HCT116 (cell line): ENCODE measurements at regions not wholly inside any gene's neighbourhood (a gene's known extent, or its start where the extent isn't known, plus 50 kb on each side); places are given as distances from the start of the nearest gene placed in this dataset.

Experiments
- ATAC-seq: fragments of 200-7000 bp; cut with Tn5 transposase; 2 replicates; pipeline ENCODE4 v1.9.1; 2020; ENCODE audit warnings: mild to moderate bottlenecking, moderate library complexity
- BruUV-seq: library from RNA; stranded (reverse); fragments of 400-500 nt; replicated peaks from 2 replicates; lab custom pipeline; 2021; lab: Mats Ljungman, UMichigan
- CTCF ChIA-PET: fragments of 300-600 bp; sonication (Branson Sonifier 250); formaldehyde crosslinking; loops from one replicate; lab custom pipeline; 2021; ENCODE audit warnings: antibody characterized with exemption; lab: Charles Lee
- POLR2A ChIA-PET: fragments of 300-600, 350-600 bp; sonication (Branson Sonifier 250); formaldehyde crosslinking; loops from one replicate; lab custom pipeline; 2021; ENCODE audit warnings: antibody characterized with exemption; lab: Charles Lee
- RAD21 ChIA-PET, 2 experiments: fragments of 300-600 bp; sonication (Branson Sonifier 250); formaldehyde crosslinking; loops; one replicate each; lab custom pipeline; 2023; ENCODE audit warnings: low total read pairs in 2 of 2; ENCODE audit not compliant: uncharacterized antibody in 2 of 2, unreplicated experiment in 2 of 2, low non-redundant PET in 1 of 2; lab: Charles Lee
- DNase-seq: peaks from one replicate; pipeline ENCODE4 v3.0.0-alpha.2; 2010; ENCODE audit warnings: low read depth, low spot score
- H2AFZ ChIP-seq: fragments of 200-600 bp; shearing (Covaris generic), sonication (generic); 2 replicates; pipeline ENCODE4 v1.6.1; 2017; ENCODE audit warnings: low read depth, mixed run types, mixed read lengths, antibody characterized with exemption, low read length; ENCODE audit not compliant: poor library complexity, severe bottlenecking
- H3K27ac ChIP-seq: 2 replicates; pipeline ENCODE4 v1.5.1; 2012; ENCODE audit warnings: low read depth, low read length
- H3K27me3 ChIP-seq: fragments of 200-600 bp; sonication (generic); 2 replicates; pipeline ENCODE4 v1.6.1; 2016; ENCODE audit warnings: mixed run types, low read length, mixed read lengths; ENCODE audit not compliant: insufficient read depth
- H3K36me3 ChIP-seq, 2 experiments: fragments of 200-500 bp in 1 of 2; fragments of 200-600 bp in 1 of 2; sonication (Bioruptor generic) in 1 of 2; sonication (generic) in 1 of 2; 2 replicates each; pipeline versions ENCODE4 v1.5.1 to v1.6.1; 2014 to 2016; ENCODE audit warnings: low read length in 2 of 2, inconsistent platforms in 1 of 2, mixed read lengths in 1 of 2, mixed run types in 1 of 2; ENCODE audit not compliant: insufficient read depth in 2 of 2, control insufficient read depth in 1 of 2
- H3K4me1 ChIP-seq, 2 experiments: fragments of 200-600 bp in 1 of 2; sonication (generic) in 1 of 2; 2 replicates each; pipeline versions ENCODE4 v1.5.1 to v1.6.1; 2012 to 2017; ENCODE audit warnings: low read length in 2 of 2, inconsistent platforms in 1 of 2, mild to moderate bottlenecking in 1 of 2, mixed read lengths in 1 of 2, mixed run types in 1 of 2, moderate library complexity in 1 of 2; ENCODE audit not compliant: insufficient read depth in 2 of 2, control insufficient read depth in 1 of 2
- H3K4me2 ChIP-seq: fragments of 200-600 bp; sonication (generic); 2 replicates; pipeline ENCODE4 v1.6.1; 2017; ENCODE audit warnings: mixed run types, low read length, mixed read lengths
- H3K4me3 ChIP-seq, 2 experiments: fragments of 200-600 bp in 1 of 2; sonication (generic) in 1 of 2; replicated peaks in 1 of 2; 2 replicates each; pipeline ENCODE4 v1.5.1; 2011 to 2016; ENCODE audit warnings: low read length in 2 of 2, control low read depth in 1 of 2, low read depth in 1 of 2, mild to moderate bottlenecking in 1 of 2, mixed read lengths in 1 of 2, mixed run types in 1 of 2
- H3K79me2 ChIP-seq: fragments of 200-600 bp; sonication (generic); 2 replicates; pipeline ENCODE4 v1.6.1; 2017; ENCODE audit warnings: mild to moderate bottlenecking, mixed run types, low read length, moderate library complexity, mixed read lengths; ENCODE audit not compliant: insufficient read depth
- H3K9ac ChIP-seq: fragments of 200-600 bp; sonication (generic); 2 replicates; pipeline ENCODE4 v1.6.1; 2016; ENCODE audit warnings: low read length, mixed read lengths
- H3K9me2 ChIP-seq: fragments of 200-600 bp; sonication (generic), shearing (Covaris generic); 2 replicates; pipeline ENCODE4 v1.6.1; 2017; ENCODE audit warnings: mixed run types, mild to moderate bottlenecking, moderate library complexity; ENCODE audit not compliant: insufficient read depth
- H3K9me3 ChIP-seq, 2 experiments: fragments of 200-500 bp in 1 of 2; fragments of 200-600 bp in 1 of 2; sonication (Bioruptor generic) in 1 of 2; sonication (generic) in 1 of 2; 2 replicates each; pipeline ENCODE4 v1.6.1; 2014 to 2017; ENCODE audit warnings: low read length in 2 of 2, mixed read lengths in 2 of 2, inconsistent platforms in 1 of 2, low read depth in 1 of 2, mild to moderate bottlenecking in 1 of 2, mixed run types in 1 of 2, moderate library complexity in 1 of 2; ENCODE audit not compliant: control insufficient read depth in 1 of 2, insufficient read depth in 1 of 2
- H4K20me1 ChIP-seq: fragments of 200-600 bp; sonication (generic), shearing (Covaris generic); 2 replicates; pipeline ENCODE4 v1.6.1; 2017; ENCODE audit warnings: mixed run types, mild to moderate bottlenecking, moderate library complexity; ENCODE audit not compliant: insufficient read depth
- CBX3 ChIP-seq: IDR thresholded peaks from 2 replicates; pipeline ENCODE4 v1.6.1; 2012; ENCODE audit warnings: low read depth
- CEBPB ChIP-seq: IDR thresholded peaks from 2 replicates; pipeline ENCODE4 v1.6.1; 2012; ENCODE audit warnings: low read depth
- ELF1 ChIP-seq: IDR thresholded peaks from 2 replicates; pipeline ENCODE4 v1.6.1; 2012; ENCODE audit warnings: low read depth, borderline replicate concordance
- EZH2 ChIP-seq: fragments of 200-600 bp; sonication (generic); IDR thresholded peaks from 2 replicates; pipeline ENCODE4 v1.6.1; 2017; ENCODE audit warnings: antibody characterized with exemption, mixed run types
- EZH2phosphoT487 ChIP-seq: fragments of 200-600 bp; IDR thresholded peaks from 2 replicates; pipeline ENCODE4 v1.6.1; 2018; ENCODE audit warnings: antibody characterized with exemption, borderline replicate concordance
- FOSL1 ChIP-seq: IDR thresholded peaks from 2 replicates; pipeline ENCODE4 v1.6.1; 2012; ENCODE audit warnings: low read depth
- JUND ChIP-seq: IDR thresholded peaks from 2 replicates; pipeline ENCODE4 v1.6.1; 2012
- POLR2A ChIP-seq: IDR thresholded peaks from 2 replicates; pipeline ENCODE4 v1.7.0; 2011; ENCODE audit warnings: borderline replicate concordance; ENCODE audit not compliant: insufficient read depth, insufficient read length; ENCODE audit errors: extremely low read depth
- POLR2AphosphoS5 ChIP-seq: IDR thresholded peaks from 2 replicates; pipeline ENCODE4 v1.6.1; 2011; ENCODE audit warnings: mild to moderate bottlenecking, low read depth, low read length, moderate library complexity
- RAD21 ChIP-seq: IDR thresholded peaks from 2 replicates; pipeline ENCODE4 v1.6.1; 2012; ENCODE audit warnings: low read depth, mild to moderate bottlenecking
- SIN3A ChIP-seq: IDR thresholded peaks from 2 replicates; pipeline ENCODE4 v1.6.1; 2012; ENCODE audit warnings: low read depth
- SP1 ChIP-seq: IDR thresholded peaks from 2 replicates; pipeline ENCODE4 v1.6.1; 2012; ENCODE audit warnings: low read depth
- SRF ChIP-seq: IDR thresholded peaks from 2 replicates; pipeline ENCODE4 v1.6.1; 2012; ENCODE audit warnings: low read depth
- TCF7L2 ChIP-seq: IDR thresholded peaks from 2 replicates; pipeline ENCODE4 v1.7.0; 2011; ENCODE audit warnings: borderline replicate concordance, inconsistent platforms; ENCODE audit not compliant: insufficient read depth, insufficient read length; ENCODE audit errors: extremely low read depth
- YY1 ChIP-seq: IDR thresholded peaks from 2 replicates; pipeline ENCODE4 v1.6.1; 2011; ENCODE audit warnings: low read length, low read depth, moderate library complexity, mild to moderate bottlenecking; ENCODE audit not compliant: insufficient replicate concordance; ENCODE audit errors: extremely low read depth
- ZFX ChIP-seq: fragments of 450-650 bp; IDR thresholded peaks from 2 replicates; pipeline ENCODE4 v1.6.1; 2017
- ZNF274 ChIP-seq: fragments of 200-500 bp; sonication (Bioruptor generic); IDR thresholded peaks from 2 replicates; pipeline ENCODE4 v1.6.1; 2014; ENCODE audit warnings: mild to moderate bottlenecking, low read depth, low read length, inconsistent platforms
- intact Hi-C: fragments of 100-400 bp; cut with micrococcal nuclease; formaldehyde crosslinking; loops from 2 replicates; pipeline ENCODE4 v1.10.0; 2022
- TF ChIP-seq, protein P1 (sequence below): IDR thresholded peaks from 2 replicates; pipeline ENCODE4 v1.6.1; 2012; ENCODE audit warnings: low read depth
- TF ChIP-seq, protein P2 (sequence below): IDR thresholded peaks from 2 replicates; pipeline ENCODE4 v1.6.1; 2011; ENCODE audit warnings: mild to moderate bottlenecking, low read length, moderate library complexity; ENCODE audit not compliant: insufficient replicate concordance; ENCODE audit errors: extremely low read depth
- TF ChIP-seq, protein P3 (sequence below): IDR thresholded peaks from 2 replicates; pipeline ENCODE4 v1.6.1; 2012

DNA sequence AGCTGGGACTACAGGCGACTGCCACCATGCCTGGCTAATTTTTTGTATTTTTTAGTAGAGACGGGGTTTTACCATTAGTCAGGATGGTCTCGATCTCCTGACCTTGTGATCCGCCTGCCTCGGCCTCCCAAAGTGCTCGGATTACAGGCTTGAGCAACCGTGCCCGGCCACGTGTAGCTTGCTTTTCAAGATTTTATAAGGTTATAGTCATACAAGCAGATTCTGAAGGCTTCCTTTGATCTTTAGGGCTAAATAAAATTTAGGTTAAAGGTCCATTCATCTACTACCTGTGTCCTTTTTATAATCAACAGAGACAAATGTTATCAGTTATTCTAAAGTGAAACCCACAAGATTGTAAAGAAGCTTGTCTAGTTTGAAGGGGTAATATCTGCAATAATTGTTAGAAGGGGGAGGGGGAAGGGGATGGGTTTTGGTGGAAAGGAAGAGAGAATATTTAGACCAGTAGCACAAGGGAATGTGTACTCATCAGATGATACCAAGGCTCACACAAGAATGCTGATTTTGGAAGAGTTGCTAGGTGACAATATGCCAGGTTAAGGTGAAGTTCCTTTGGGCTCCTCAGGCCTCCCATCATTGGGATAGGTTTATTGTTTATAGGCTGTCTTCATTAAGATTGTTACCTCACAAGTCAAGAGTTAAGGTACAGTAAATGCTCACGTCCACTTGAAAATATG, 284.7 kb downstream of the ALDH8A1 start:
- POLR2A ChIA-PET = no interaction called here
- H3K36me3 ChIP-seq = no peaks in the 10 kb centered on the region
- no peaks in the 10 kb centered on the region; a peak in 1 of 4 replicates for H3K4me1 ChIP-seq
- CTCF ChIA-PET = no interaction called here
- DNase-seq = no peak
- no peaks in the 10 kb centered on the region for H3K9me2 ChIP-seq
- H3K4me3 ChIP-seq = no peak overlapping the region
- H2AFZ ChIP-seq = no peak overlapping the region
- H3K9me3 ChIP-seq = no peaks in the 10 kb centered on the region
- intact Hi-C loops = no loop called here
- no peak overlapping the region for H3K4me2 ChIP-seq
- H3K79me2 ChIP-seq = no peaks in the 10 kb centered on the region
- ATAC-seq = no peak
- BruUV-seq = no TSS peak
- RAD21 ChIA-PET = no interaction called here
- H3K9ac ChIP-seq = no peak overlapping the region
- no peaks in the 10 kb centered on the region for H4K20me1 ChIP-seq
- TF ChIP-seq CBX3 (no peak), YY1 (no peak), RAD21 (no peak), SP1 (no peak), SRF (no peak), FOSL1 (no peak), CEBPB (no peak), ZNF274 (no peak), POLR2A (no peak), EZH2 (no peak), POLR2AphosphoS5 (no peak), TCF7L2 (no peak), JUND (no peak), SIN3A (no peak), ELF1 (no peak), EZH2phosphoT487 (no peak), ZFX (no peak)
- TF ChIP-seq, protein P1, sequence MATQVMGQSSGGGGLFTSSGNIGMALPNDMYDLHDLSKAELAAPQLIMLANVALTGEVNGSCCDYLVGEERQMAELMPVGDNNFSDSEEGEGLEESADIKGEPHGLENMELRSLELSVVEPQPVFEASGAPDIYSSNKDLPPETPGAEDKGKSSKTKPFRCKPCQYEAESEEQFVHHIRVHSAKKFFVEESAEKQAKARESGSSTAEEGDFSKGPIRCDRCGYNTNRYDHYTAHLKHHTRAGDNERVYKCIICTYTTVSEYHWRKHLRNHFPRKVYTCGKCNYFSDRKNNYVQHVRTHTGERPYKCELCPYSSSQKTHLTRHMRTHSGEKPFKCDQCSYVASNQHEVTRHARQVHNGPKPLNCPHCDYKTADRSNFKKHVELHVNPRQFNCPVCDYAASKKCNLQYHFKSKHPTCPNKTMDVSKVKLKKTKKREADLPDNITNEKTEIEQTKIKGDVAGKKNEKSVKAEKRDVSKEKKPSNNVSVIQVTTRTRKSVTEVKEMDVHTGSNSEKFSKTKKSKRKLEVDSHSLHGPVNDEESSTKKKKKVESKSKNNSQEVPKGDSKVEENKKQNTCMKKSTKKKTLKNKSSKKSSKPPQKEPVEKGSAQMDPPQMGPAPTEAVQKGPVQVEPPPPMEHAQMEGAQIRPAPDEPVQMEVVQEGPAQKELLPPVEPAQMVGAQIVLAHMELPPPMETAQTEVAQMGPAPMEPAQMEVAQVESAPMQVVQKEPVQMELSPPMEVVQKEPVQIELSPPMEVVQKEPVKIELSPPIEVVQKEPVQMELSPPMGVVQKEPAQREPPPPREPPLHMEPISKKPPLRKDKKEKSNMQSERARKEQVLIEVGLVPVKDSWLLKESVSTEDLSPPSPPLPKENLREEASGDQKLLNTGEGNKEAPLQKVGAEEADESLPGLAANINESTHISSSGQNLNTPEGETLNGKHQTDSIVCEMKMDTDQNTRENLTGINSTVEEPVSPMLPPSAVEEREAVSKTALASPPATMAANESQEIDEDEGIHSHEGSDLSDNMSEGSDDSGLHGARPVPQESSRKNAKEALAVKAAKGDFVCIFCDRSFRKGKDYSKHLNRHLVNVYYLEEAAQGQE = no peak
- TF ChIP-seq, protein P2, sequence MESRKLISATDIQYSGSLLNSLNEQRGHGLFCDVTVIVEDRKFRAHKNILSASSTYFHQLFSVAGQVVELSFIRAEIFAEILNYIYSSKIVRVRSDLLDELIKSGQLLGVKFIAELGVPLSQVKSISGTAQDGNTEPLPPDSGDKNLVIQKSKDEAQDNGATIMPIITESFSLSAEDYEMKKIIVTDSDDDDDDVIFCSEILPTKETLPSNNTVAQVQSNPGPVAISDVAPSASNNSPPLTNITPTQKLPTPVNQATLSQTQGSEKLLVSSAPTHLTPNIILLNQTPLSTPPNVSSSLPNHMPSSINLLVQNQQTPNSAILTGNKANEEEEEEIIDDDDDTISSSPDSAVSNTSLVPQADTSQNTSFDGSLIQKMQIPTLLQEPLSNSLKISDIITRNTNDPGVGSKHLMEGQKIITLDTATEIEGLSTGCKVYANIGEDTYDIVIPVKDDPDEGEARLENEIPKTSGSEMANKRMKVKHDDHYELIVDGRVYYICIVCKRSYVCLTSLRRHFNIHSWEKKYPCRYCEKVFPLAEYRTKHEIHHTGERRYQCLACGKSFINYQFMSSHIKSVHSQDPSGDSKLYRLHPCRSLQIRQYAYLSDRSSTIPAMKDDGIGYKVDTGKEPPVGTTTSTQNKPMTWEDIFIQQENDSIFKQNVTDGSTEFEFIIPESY = no peak
- TF ChIP-seq, protein P3, sequence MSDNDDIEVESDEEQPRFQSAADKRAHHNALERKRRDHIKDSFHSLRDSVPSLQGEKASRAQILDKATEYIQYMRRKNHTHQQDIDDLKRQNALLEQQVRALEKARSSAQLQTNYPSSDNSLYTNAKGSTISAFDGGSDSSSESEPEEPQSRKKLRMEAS = no peak
- H3K27me3 ChIP-seq = no peaks in the 10 kb centered on the region
- H3K27ac ChIP-seq = no peak overlapping the region
